H9 (cell line): ENCODE measurements at regions not wholly inside any gene's neighbourhood (a gene's known extent, or its start where the extent isn't known, plus 50 kb on each side); places are given as distances from the start of the nearest gene placed in this dataset.

Source experiments
- DNase-seq: peaks from one replicate; pipeline ENCODE4 v3.0.0-alpha.2; 2017
- H2AFZ ChIP-seq: one replicate; pipeline ENCODE4 v1.6.1; 2013; ENCODE audit warnings: mild to moderate bottlenecking, low read length, control low read depth, moderate library complexity
- H2AK5ac ChIP-seq: 2 replicates; pipeline ENCODE4 v1.6.1; 2013; ENCODE audit warnings: low read length, control low read depth, mixed read lengths; ENCODE audit not compliant: insufficient read length
- H2BK120ac ChIP-seq: one replicate; pipeline ENCODE4 v1.6.1; 2013; ENCODE audit warnings: low read depth, mild to moderate bottlenecking, low read length, control low read depth, inconsistent platforms; ENCODE audit not compliant: poor library complexity, severe bottlenecking
- H2BK12ac ChIP-seq: 2 replicates; pipeline ENCODE4 v1.6.1; 2013; ENCODE audit warnings: low read length, control low read depth, mixed read lengths, low read depth; ENCODE audit not compliant: insufficient read length
- H2BK15ac ChIP-seq: 2 replicates; pipeline ENCODE4 v1.6.1; 2013; ENCODE audit warnings: low read depth, low read length, control low read depth
- H2BK20ac ChIP-seq: one replicate; pipeline ENCODE4 v1.6.1; 2013; ENCODE audit warnings: low read depth, mild to moderate bottlenecking, low read length, control low read depth, inconsistent platforms; ENCODE audit not compliant: poor library complexity, severe bottlenecking
- H2BK5ac ChIP-seq: 2 replicates; pipeline ENCODE4 v1.6.1; 2013; ENCODE audit warnings: low read length, control low read depth, mixed read lengths; ENCODE audit not compliant: insufficient read length
- H3K14ac ChIP-seq: 2 replicates; pipeline ENCODE4 v1.6.1; 2013; ENCODE audit warnings: low read length, control low read depth; ENCODE audit not compliant: insufficient read depth
- H3K18ac ChIP-seq: 2 replicates; pipeline ENCODE4 v1.6.1; 2013; ENCODE audit warnings: low read depth, mild to moderate bottlenecking, mixed read lengths, low read length, control low read depth; ENCODE audit not compliant: insufficient read length
- H3K23ac ChIP-seq: 2 replicates; pipeline ENCODE4 v1.6.1; 2013; ENCODE audit warnings: low read length, control low read depth, mixed read lengths, low read depth; ENCODE audit not compliant: insufficient read length
- H3K23me2 ChIP-seq: 2 replicates; pipeline ENCODE4 v1.6.1; 2013; ENCODE audit warnings: low read depth, mild to moderate bottlenecking, mixed read lengths, low read length, control low read depth; ENCODE audit not compliant: insufficient read length, poor library complexity, severe bottlenecking
- H3K27ac ChIP-seq: 2 replicates; pipeline ENCODE4 v1.5.1; 2013; ENCODE audit warnings: low read length, control low read depth, mixed read lengths, low read depth; ENCODE audit not compliant: insufficient read length
- H3K27me3 ChIP-seq: 2 replicates; pipeline ENCODE4 v1.6.1; 2013; ENCODE audit warnings: low read length, control low read depth, inconsistent platforms; ENCODE audit not compliant: insufficient read depth
- H3K4ac ChIP-seq: 2 replicates; pipeline ENCODE4 v1.6.1; 2013; ENCODE audit warnings: low read depth, mild to moderate bottlenecking, control low read depth, inconsistent platforms, low read length, moderate library complexity
- H3K4me1 ChIP-seq: 2 replicates; pipeline ENCODE4 v1.6.1; 2013; ENCODE audit warnings: low read length, control low read depth, inconsistent platforms; ENCODE audit not compliant: insufficient read depth
- H3K4me2 ChIP-seq: 2 replicates; pipeline ENCODE4 v1.6.1; 2013; ENCODE audit warnings: low read length, control low read depth, mixed read lengths; ENCODE audit not compliant: insufficient read length, insufficient read depth
- H3K56ac ChIP-seq: 2 replicates; pipeline ENCODE4 v1.6.1; 2013; ENCODE audit warnings: low read depth, mild to moderate bottlenecking, mixed read lengths, low read length, control low read depth; ENCODE audit not compliant: insufficient read length
- H3K79me1 ChIP-seq: 2 replicates; pipeline ENCODE4 v1.6.1; 2013; ENCODE audit warnings: low read depth, mild to moderate bottlenecking, moderate library complexity, low read length, control low read depth, inconsistent platforms; ENCODE audit not compliant: insufficient read depth, poor library complexity, severe bottlenecking
- H3K79me2 ChIP-seq: 2 replicates; pipeline ENCODE4 v1.6.1; 2013; ENCODE audit warnings: low read length, control low read depth, inconsistent platforms; ENCODE audit not compliant: insufficient read depth
- H3K9ac ChIP-seq: 2 replicates; pipeline ENCODE4 v1.6.1; 2013; ENCODE audit warnings: low read length, control low read depth, mixed read lengths; ENCODE audit not compliant: insufficient read length; ENCODE audit errors: extremely low read depth
- H3K9me3 ChIP-seq: one replicate; pipeline ENCODE4 v1.6.1; 2013; ENCODE audit warnings: low read depth, low read length, inconsistent platforms; ENCODE audit not compliant: control insufficient read depth
- H3T11ph ChIP-seq: one replicate; pipeline ENCODE4 v1.6.1; 2013; ENCODE audit warnings: mild to moderate bottlenecking, low read length, control low read depth, inconsistent platforms
- H4K20me1 ChIP-seq: one replicate; pipeline ENCODE4 v1.6.1; 2013; ENCODE audit not compliant: control insufficient read depth, insufficient read length, insufficient read depth
- H4K5ac ChIP-seq: 2 replicates; pipeline ENCODE4 v1.6.1; 2013; ENCODE audit warnings: low read depth, mild to moderate bottlenecking, mixed read lengths, low read length, control low read depth; ENCODE audit not compliant: insufficient read length
- H4K8ac ChIP-seq: replicated peaks from 2 replicates; pipeline ENCODE4 v1.6.1; 2013; ENCODE audit warnings: low read length, control low read depth, mixed read lengths, low read depth; ENCODE audit not compliant: insufficient read length
- H4K91ac ChIP-seq: 2 replicates; pipeline ENCODE4 v1.6.1; 2013; ENCODE audit warnings: low read depth, mild to moderate bottlenecking, moderate library complexity, mixed read lengths, low read length, control low read depth; ENCODE audit not compliant: insufficient read length
- H3K27ac Mint-ChIP-seq, 3 experiments: 2 replicates in 2 of 3; 3 replicates in 1 of 3; pipeline ENCODE4 v1.8.0; 2020 to 2021; ENCODE audit warnings: mixed read lengths in 3 of 3, mild to moderate bottlenecking in 1 of 3, moderate library complexity in 1 of 3
- H3K27me3 Mint-ChIP-seq: 2 replicates; pipeline ENCODE4 v1.8.0; 2021; ENCODE audit warnings: low read depth, mild to moderate bottlenecking, moderate library complexity, mixed read lengths
- H3K36me3 Mint-ChIP-seq, 3 experiments: 2 replicates in 2 of 3; 3 replicates in 1 of 3; pipeline ENCODE4 v1.8.0; 2020 to 2021; ENCODE audit warnings: low read depth in 3 of 3, mixed read lengths in 3 of 3; ENCODE audit not compliant: insufficient read depth in 1 of 3
- H3K4me1 Mint-ChIP-seq, 2 experiments: 2 replicates each; pipeline ENCODE4 v1.8.0; 2020; ENCODE audit warnings: mixed read lengths in 2 of 2
- H3K4me3 Mint-ChIP-seq, 2 experiments: 2 replicates in 1 of 2; 3 replicates in 1 of 2; pipeline ENCODE4 v1.8.0; 2020 to 2021; ENCODE audit warnings: mild to moderate bottlenecking in 2 of 2, mixed read lengths in 2 of 2, moderate library complexity in 1 of 2
- H3K9me3 Mint-ChIP-seq, 2 experiments: 2 replicates in 1 of 2; 3 replicates in 1 of 2; pipeline ENCODE4 v1.8.0; 2020; ENCODE audit warnings: mild to moderate bottlenecking in 2 of 2, mixed read lengths in 2 of 2, moderate library complexity in 1 of 2
- CTCF ChIP-seq: fragments of 200-600 bp; sonication (generic); conservative IDR thresholded peaks from 3 replicates; pipeline ENCODE4 v1.8.0; 2021; ENCODE audit warnings: antibody characterized with exemption, mild to moderate bottlenecking

DNA sequence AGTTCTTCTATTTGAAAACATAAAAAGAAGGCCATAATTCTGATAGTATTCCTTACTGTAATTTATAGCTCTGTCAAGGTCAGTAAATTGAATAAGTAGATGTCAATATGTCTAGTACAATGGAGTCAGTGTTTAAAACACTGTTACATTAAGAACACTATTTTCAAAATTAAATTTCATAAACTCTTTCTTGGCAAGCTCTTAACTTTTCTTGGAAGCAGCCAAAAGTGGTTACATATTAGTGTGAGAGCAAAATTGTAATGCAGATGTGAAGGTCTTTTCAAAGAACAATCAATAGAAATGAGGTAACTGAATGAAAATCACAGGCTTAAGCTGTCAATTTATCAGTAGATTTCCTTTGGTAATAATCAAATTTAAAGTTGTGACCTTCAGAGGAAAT, 722.4 kb upstream of the NOVA1 start:
- H3T11ph ChIP-seq = no peak overlapping the region
- no peak overlapping the region for H3K23ac ChIP-seq
- H3K4me1 ChIP-seq = no peaks in the 10 kb centered on the region
- H3K9me3 Mint-ChIP-seq = peaks cover 20 to 27% of the 10 kb centered on the region in 2 experiments
- no peak overlapping the region for H2BK12ac ChIP-seq
- H3K18ac ChIP-seq = no peak overlapping the region
- H3K27ac ChIP-seq = no peak overlapping the region
- H3K4me1 Mint-ChIP-seq = no peaks in the 10 kb centered on the region
- H2BK120ac ChIP-seq = no peak overlapping the region
- H3K27me3 Mint-ChIP-seq = no peaks in the 10 kb centered on the region
- no peak overlapping the region for H4K8ac ChIP-seq
- H3K36me3 Mint-ChIP-seq = peaks cover 0 to 4% (median 0%) of the 10 kb centered on the region in 3 experiments; a peak in 1 of 7 replicates
- no peak overlapping the region for H2BK20ac ChIP-seq
- no peak overlapping the region for H2BK15ac ChIP-seq
- no peaks in the 10 kb centered on the region for H3K9me3 ChIP-seq
- no peak overlapping the region for H3K4me2 ChIP-seq
- no peaks in the 10 kb centered on the region for H4K20me1 ChIP-seq
- H2AFZ ChIP-seq = no peak overlapping the region
- H4K5ac ChIP-seq = no peak overlapping the region
- H3K27ac Mint-ChIP-seq = no peak overlapping the region
- DNase-seq = no peak
- H3K23me2 ChIP-seq = no peaks in the 10 kb centered on the region
- no peak overlapping the region for H3K56ac ChIP-seq
- H3K9ac ChIP-seq = no peak overlapping the region
- H4K91ac ChIP-seq = no peak overlapping the region
- H3K79me1 ChIP-seq = no peaks in the 10 kb centered on the region
- H3K4me3 Mint-ChIP-seq = no peak overlapping the region
- no peak for TF ChIP-seq CTCF
- H3K27me3 ChIP-seq = no peaks in the 10 kb centered on the region
- no peak overlapping the region for H3K4ac ChIP-seq
- no peaks in the 10 kb centered on the region for H3K79me2 ChIP-seq
- H2AK5ac ChIP-seq = no peak overlapping the region
- H3K14ac ChIP-seq = no peak overlapping the region
- H2BK5ac ChIP-seq = no peak overlapping the region
